ENCODE measurements at regions not wholly inside any gene's neighbourhood (a gene's known extent, or its start where the extent isn't known, plus 50 kb on each side); places are given as distances from the start of the nearest gene placed in this dataset.

DNA sequence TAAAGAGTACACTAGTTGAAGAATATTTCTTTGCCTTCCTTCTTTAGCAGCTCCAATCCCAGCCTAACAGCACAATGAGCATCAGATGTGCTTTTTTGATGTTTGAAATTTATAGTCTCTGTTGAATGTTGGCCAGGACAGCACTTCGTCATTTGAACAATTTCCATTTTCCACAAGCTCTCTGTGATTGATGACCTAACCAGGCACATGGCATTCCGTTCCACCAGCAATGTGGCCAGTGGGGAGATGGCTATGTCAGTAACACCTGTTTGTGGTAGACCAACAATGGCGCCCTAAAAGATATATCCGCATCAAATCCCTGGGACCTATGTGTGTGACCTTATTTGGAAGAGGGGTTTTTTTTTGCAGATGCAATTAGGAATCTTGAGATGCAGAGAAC is 66.8 kb downstream of the PALM2AKAP2 start:
- intact Hi-C loops (cut with DNase I) = no loop called here
- DNase-seq (no peak), ATAC-seq (no peak)
- TF ChIP-seq, protein P1, sequence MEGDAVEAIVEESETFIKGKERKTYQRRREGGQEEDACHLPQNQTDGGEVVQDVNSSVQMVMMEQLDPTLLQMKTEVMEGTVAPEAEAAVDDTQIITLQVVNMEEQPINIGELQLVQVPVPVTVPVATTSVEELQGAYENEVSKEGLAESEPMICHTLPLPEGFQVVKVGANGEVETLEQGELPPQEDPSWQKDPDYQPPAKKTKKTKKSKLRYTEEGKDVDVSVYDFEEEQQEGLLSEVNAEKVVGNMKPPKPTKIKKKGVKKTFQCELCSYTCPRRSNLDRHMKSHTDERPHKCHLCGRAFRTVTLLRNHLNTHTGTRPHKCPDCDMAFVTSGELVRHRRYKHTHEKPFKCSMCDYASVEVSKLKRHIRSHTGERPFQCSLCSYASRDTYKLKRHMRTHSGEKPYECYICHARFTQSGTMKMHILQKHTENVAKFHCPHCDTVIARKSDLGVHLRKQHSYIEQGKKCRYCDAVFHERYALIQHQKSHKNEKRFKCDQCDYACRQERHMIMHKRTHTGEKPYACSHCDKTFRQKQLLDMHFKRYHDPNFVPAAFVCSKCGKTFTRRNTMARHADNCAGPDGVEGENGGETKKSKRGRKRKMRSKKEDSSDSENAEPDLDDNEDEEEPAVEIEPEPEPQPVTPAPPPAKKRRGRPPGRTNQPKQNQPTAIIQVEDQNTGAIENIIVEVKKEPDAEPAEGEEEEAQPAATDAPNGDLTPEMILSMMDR (IDR thresholded peaks at IDR 0.05) = no peak
- no peaks in the 10 kb centered on the region for H3K27me3 ChIP-seq (ENCODE audit: low read depth)
- no peak overlapping the region for H3K27ac ChIP-seq
- no peak overlapping the region for H3K4me3 ChIP-seq
- no peaks in the 10 kb centered on the region for H3K9me3 ChIP-seq
- H3K36me3 ChIP-seq = no peaks in the 10 kb centered on the region
- H3K4me1 ChIP-seq = no peaks in the 10 kb centered on the region

- Histone ChIP-seq H3K4me3 (no peak overlapping the region), H3K27me3 (ENCODE audit: low read depth) (no peaks in the 10 kb centered on the region), H3K9me3 (no peaks in the 10 kb centered on the region), H3K36me3 (no peaks in the 10 kb centered on the region), H3K4me1 (no peaks in the 10 kb centered on the region), H3K27ac (no peak overlapping the region)
- DNase-seq = no peak
- no peak for ATAC-seq
- TF ChIP-seq, protein P1 (IDR thresholded peaks at IDR 0.05) = no peak
- intact Hi-C loops (cut with DNase I) = no loop called here
These were observed 72.6 kb downstream of the PALM2AKAP2 start for GRCh38 chr9:109852556-109852955.

DNA sequence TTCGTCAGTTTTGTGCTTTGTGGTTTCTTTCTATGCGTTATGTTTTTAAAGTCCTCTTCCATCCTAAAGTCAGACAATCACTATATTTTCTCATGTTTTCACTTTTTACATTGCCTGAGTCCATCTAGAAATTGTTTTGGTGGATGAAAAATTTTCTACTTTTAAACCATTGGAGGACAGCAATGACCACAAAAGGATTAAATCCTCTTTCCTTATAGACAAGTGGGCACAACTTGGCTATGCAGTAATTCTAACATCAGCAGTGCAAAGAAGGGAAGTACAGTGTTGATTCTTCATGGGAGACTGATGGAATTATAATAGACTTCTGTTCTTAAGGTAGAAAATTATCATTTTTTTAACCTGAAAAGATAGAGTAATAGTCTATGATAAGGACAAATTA is 75.5 kb downstream of the PALM2AKAP2 start:
- no peaks in the 10 kb centered on the region for H3K36me3 ChIP-seq
- intact Hi-C loops (cut with DNase I) = no loop called here
- no peak for ATAC-seq
- DNase-seq = no peak
- no peaks in the 10 kb centered on the region for H3K9me3 ChIP-seq
- H3K27me3 ChIP-seq (ENCODE audit: low read depth) = no peaks in the 10 kb centered on the region
- H3K4me3 ChIP-seq = no peak overlapping the region
- no peaks in the 10 kb centered on the region for H3K4me1 ChIP-seq
- H3K27ac ChIP-seq = peak overlapping the region; percentile 50
- TF ChIP-seq, protein P1 (IDR thresholded peaks at IDR 0.05) = no peak

- intact Hi-C loops (cut with DNase I) = no loop called here
- no peaks in the 10 kb centered on the region for H3K36me3 ChIP-seq
- ATAC-seq (peak; percentile 61 to 90), DNase-seq (peak; percentile 50)
- no peaks in the 10 kb centered on the region for H3K9me3 ChIP-seq
- TF ChIP-seq, protein P1 (IDR thresholded peaks at IDR 0.05) = no peak
- H3K4me1 ChIP-seq = no peaks in the 10 kb centered on the region
- H3K4me3 ChIP-seq = no peak overlapping the region
- H3K27ac ChIP-seq = peak overlapping the region; percentile 69
- no peaks in the 10 kb centered on the region for H3K27me3 ChIP-seq (ENCODE audit: low read depth)
These were observed 76.8 kb downstream of the PALM2AKAP2 start for GRCh38 chr9:109856785-109857184.

GRCh38 chr9:109857336-109857735 is 77.3 kb downstream of the PALM2AKAP2 start:
- TF ChIP-seq, protein P1 (IDR thresholded peaks at IDR 0.05) = no peak
- DNase-seq = no peak
- ATAC-seq = no peak
- Histone ChIP-seq H3K27me3 (ENCODE audit: low read depth) (no peaks in the 10 kb centered on the region), H3K27ac (peak overlapping the region; percentile 69), H3K4me1 (peaks cover 5% of the 10 kb centered on the region), H3K4me3 (no peak overlapping the region), H3K36me3 (no peaks in the 10 kb centered on the region), H3K9me3 (no peaks in the 10 kb centered on the region)
- intact Hi-C loops (cut with DNase I) = no loop called here

GRCh38 chr9:109859447-109859846 is 79.4 kb downstream of the PALM2AKAP2 start:
- DNase-seq (no peak), ATAC-seq (no peak)
- Histone ChIP-seq H3K9me3 (no peaks in the 10 kb centered on the region), H3K36me3 (no peaks in the 10 kb centered on the region), H3K27me3 (ENCODE audit: low read depth) (no peaks in the 10 kb centered on the region), H3K4me3 (no peak overlapping the region), H3K27ac (no peak overlapping the region), H3K4me1 (peaks cover 7% of the 10 kb centered on the region)
- TF ChIP-seq, protein P1 (IDR thresholded peaks at IDR 0.05) = no peak
- intact Hi-C loops (cut with DNase I) = no loop called here
